SK-N-SH (cell line): ENCODE measurements at regions not wholly inside any gene's neighbourhood (a gene's known extent, or its start where the extent isn't known, plus 50 kb on each side); places are given as distances from the start of the nearest gene placed in this dataset.

Source experiments
- CHD2 ChIP-seq: fragments of 150-350 bp; IDR thresholded peaks from 2 replicates; pipeline ENCODE4 v1.6.1; 2018; ENCODE audit warnings: low read length; ENCODE audit not compliant: partially characterized antibody
- CTCF ChIP-seq: fragments of 200-600 bp; sonication (generic); IDR thresholded peaks from 2 replicates; pipeline ENCODE4 v1.6.1; 2017; ENCODE audit warnings: antibody characterized with exemption, mild to moderate bottlenecking, moderate library complexity
- EZH2phosphoT487 ChIP-seq: fragments of 200-600 bp; sonication (generic); IDR thresholded peaks from 2 replicates; pipeline ENCODE4 v1.6.1; 2017; ENCODE audit warnings: low read depth, mixed run types, mild to moderate bottlenecking, antibody characterized with exemption, moderate library complexity, borderline replicate concordance
- FOXM1 ChIP-seq: IDR thresholded peaks from 2 replicates; pipeline ENCODE4 v1.4.0; 2012; ENCODE audit warnings: low read depth, mild to moderate bottlenecking
- GABPA ChIP-seq: IDR thresholded peaks from 2 replicates; pipeline ENCODE4 v1.4.0; 2012; ENCODE audit warnings: low read depth, mild to moderate bottlenecking
- MXI1 ChIP-seq: IDR thresholded peaks from 2 replicates; pipeline ENCODE4 v1.6.1; 2012; ENCODE audit warnings: mild to moderate bottlenecking, low read depth, low read length, improper control_type of control experiment
- NRF1 ChIP-seq: IDR thresholded peaks from 2 replicates; pipeline ENCODE4 v1.6.1; 2012; ENCODE audit warnings: low read depth, mild to moderate bottlenecking, low read length
- POLR2AphosphoS5 ChIP-seq: IDR thresholded peaks from 2 replicates; pipeline ENCODE4 v1.6.1; 2012; ENCODE audit warnings: low read depth, low read length
- RXRA ChIP-seq: IDR thresholded peaks from 2 replicates; pipeline ENCODE4 v1.4.0; 2012; ENCODE audit warnings: low read depth, mild to moderate bottlenecking, borderline replicate concordance
- SIN3A ChIP-seq: IDR thresholded peaks from 2 replicates; pipeline ENCODE4 v1.6.1; 2012; ENCODE audit warnings: low read depth, mild to moderate bottlenecking, low read length, moderate library complexity, borderline replicate concordance
- TCF12 ChIP-seq: IDR thresholded peaks from 2 replicates; pipeline ENCODE4 v1.4.0; 2012
- TF ChIP-seq, protein P1 (sequence below): IDR thresholded peaks from 2 replicates; pipeline ENCODE4 v1.4.0; 2012; ENCODE audit warnings: low read depth

- no peak for TF ChIP-seq TCF12
- no peak for TF ChIP-seq CTCF
- TF ChIP-seq FOXM1 = no peak
- TF ChIP-seq, protein P1, sequence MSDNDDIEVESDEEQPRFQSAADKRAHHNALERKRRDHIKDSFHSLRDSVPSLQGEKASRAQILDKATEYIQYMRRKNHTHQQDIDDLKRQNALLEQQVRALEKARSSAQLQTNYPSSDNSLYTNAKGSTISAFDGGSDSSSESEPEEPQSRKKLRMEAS = no peak
- TF ChIP-seq SIN3A = no peak
- TF ChIP-seq RXRA = no peak
- TF ChIP-seq GABPA = no peak
- no peak for TF ChIP-seq CHD2
- no peak for TF ChIP-seq NRF1
- no peak for TF ChIP-seq POLR2AphosphoS5
- TF ChIP-seq EZH2phosphoT487 = no peak
- TF ChIP-seq MXI1 = no peak
Measured at GRCh38 chr7:46839651-46840050, 742.3 kb downstream of the TNS3 start.
